Ovary (tissue), 3 donors: ENCODE measurements at regions not wholly inside any gene's neighbourhood (a gene's known extent, or its start where the extent isn't known, plus 50 kb on each side); places are given as distances from the start of the nearest gene placed in this dataset.

Experiments
- EP300 ChIP-seq: sonication (generic); formaldehyde crosslinking; IDR thresholded peaks from one replicate; pipeline ENCODE4 v1.6.1; 2017; ENCODE audit warnings: antibody characterized with exemption
- POLR2A ChIP-seq: fragments of 450-650 bp; IDR thresholded peaks from one replicate; pipeline ENCODE4 v1.6.1; 2017; ENCODE audit warnings: antibody characterized with exemption, mild to moderate bottlenecking, moderate library complexity
- TF ChIP-seq, protein P1 (sequence below), 3 donors: fragments of 450-650 bp in 2 of 3; fragments of 200-600 bp in 1 of 3; IDR thresholded peaks; one replicate each; pipeline versions ENCODE4 v1.5.1 to v1.8.0; 2016 to 2022; ENCODE audit warnings: antibody characterized with exemption in 3 of 3, mild to moderate bottlenecking in 1 of 3
- donor health status: DM: no; HTN: no; CAD: no.

DNA sequence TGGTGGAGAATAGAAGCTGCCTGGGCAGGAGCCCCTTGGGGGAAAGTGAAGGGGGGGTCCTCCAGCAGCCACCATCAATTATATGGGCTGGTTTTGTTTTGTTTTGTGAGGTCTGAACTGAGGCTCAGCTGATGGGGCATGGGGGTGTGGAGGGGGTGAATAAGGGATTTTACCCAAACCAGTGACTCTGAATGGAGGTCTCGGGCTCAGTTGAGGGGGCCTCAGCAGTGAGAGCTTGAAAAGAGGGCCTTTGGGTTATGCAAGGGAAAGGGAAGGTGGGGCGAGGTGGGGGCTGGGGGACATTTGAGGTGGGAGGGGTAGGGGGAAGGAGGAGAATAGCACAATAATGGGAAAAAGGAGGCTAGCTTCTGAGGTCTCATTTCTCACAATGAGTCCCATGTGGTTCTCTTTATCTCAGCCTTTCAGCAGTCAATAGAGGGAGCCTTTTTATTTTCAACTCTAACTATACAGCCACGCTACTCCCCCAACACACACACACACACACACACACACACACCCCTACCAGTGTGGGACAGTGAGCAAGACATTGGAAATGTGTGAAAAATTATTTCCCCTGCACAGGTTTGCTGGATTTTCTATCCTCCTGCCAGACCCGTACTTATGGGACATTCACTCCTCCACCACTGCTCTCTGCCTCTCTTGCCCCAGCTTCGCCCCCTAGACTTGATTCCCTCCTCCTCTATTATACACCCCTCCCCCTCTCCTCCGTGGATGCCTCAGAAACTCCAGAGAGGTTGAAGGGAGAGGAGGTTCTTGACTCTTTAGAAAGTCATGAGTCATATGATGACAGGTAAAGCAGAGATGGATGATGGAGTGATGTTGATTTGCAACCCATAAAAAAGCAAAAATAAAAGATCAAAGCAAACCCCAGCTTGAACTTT lies 96.0 kb downstream of the GTPBP8 start:
- TF ChIP-seq, protein P1, sequence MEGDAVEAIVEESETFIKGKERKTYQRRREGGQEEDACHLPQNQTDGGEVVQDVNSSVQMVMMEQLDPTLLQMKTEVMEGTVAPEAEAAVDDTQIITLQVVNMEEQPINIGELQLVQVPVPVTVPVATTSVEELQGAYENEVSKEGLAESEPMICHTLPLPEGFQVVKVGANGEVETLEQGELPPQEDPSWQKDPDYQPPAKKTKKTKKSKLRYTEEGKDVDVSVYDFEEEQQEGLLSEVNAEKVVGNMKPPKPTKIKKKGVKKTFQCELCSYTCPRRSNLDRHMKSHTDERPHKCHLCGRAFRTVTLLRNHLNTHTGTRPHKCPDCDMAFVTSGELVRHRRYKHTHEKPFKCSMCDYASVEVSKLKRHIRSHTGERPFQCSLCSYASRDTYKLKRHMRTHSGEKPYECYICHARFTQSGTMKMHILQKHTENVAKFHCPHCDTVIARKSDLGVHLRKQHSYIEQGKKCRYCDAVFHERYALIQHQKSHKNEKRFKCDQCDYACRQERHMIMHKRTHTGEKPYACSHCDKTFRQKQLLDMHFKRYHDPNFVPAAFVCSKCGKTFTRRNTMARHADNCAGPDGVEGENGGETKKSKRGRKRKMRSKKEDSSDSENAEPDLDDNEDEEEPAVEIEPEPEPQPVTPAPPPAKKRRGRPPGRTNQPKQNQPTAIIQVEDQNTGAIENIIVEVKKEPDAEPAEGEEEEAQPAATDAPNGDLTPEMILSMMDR (IDR thresholded peaks at IDR 0.05), result no peak
- TF ChIP-seq POLR2A (no peak), EP300 (no peak)
